ENCODE measurements at regions not wholly inside any gene's neighbourhood (a gene's known extent, or its start where the extent isn't known, plus 50 kb on each side); places are given as distances from the start of the nearest gene placed in this dataset.

DNA sequence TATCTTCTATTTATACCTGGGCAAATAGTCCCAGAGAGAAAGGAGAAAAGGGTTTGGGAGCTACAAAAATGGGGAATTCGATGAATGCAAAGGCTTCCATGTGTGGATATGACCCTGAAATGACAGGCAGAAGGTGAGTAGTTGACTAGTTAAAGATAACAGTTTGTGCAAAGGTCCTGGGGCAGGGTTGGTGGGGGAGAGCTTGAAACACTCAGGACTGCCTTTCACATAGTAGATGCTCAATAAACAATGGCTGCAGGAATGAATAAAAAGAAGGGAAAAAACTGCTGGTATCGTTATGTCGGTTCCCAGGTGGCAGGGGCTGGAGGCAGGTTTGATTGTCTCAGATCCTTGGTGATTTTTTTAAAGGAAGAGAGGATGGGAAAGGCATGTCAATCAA is 445.5 kb downstream of the HAPSTR1 start:
- no peak for DNase-seq

DNA sequence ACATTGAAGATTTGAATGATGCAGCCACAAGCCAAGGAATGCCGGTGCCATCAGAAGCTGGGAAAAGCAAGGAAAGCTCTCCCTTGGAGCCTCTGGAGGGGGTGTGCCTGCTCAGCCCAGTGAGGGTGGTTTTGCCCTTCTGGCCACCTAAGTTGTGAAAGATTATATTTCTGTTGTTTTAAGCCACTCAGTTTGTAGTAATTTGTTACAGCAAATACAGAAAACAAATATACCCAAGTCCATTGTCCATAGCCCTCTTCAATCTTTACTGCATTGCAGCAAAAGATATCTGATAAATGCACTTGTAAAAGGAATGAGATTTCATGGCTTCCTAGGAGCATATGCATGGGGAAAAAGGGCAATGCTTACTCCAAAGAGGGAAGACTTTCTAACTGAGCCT is 447.9 kb downstream of the HAPSTR1 start:
- no peak for DNase-seq

DNA sequence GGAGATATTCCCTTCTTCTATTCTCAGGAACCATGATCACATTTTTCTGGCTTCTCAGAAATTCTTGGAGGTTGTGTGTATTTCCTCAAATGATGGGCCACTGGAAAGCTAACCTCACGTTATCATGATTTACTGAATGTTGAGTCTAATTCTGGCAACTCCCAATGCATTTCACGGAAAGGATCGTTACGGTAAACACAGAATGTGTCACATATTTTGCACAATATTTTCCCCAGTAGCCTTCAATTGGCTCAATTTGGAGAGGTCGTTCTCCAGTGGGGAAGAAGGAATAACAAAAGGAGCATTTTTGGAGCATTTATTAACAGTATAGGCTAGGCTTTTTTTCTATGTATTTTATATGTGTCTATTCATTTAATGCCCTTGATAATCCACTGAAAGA is 450.3 kb downstream of the HAPSTR1 start:
- no peak for DNase-seq

DNA sequence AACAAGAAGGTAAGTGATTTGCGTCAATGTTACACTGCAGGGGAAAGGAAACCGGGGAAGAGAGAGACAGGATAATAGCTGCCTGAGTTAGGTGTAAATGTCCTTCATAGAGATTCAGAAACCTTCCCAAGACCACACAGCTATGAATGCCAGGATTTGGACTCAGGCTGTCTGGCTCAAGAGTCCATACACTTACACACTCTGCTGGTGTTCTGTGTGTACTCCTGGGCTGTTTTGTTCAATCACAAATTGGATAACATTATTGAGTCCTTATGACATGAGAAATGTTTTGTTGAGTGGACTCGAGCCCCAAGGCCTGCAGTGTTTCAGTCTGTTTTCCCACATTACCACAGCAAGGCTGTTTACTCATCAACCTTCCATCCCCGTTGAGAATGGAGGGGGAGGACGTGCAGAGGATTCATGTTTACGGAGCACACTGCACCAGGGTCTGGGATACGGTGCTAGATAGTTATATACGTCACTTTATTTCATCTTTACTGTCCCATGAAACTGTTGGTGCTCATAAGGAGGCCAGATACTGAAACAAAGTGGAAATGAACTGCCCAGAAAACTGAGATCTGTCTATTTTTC is 450.8 kb downstream of the HAPSTR1 start:
- DNase-seq: no peak

GRCh38 chr16:9545522-9546437 is 454.3 kb downstream of the HAPSTR1 start:
- DNase-seq: no peak

DNA sequence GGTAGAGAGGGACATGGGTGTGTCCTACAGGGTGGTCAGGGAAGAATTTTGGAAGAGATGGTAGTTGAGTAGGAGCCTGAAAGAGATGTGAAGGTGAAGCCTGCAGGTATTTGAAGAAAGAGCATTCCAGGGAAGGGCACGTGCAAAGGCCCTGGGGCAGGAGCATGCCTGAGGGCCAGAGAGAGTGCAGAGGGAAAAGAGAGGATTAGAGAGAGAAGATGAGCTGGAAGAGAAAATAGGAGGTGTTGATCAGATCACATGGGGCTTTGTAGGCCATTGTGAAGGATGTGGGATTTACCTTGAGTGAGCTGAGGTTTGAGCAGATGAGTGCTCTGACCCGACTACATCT is 455.0 kb downstream of the HAPSTR1 start:
- no peak for DNase-seq

DNA sequence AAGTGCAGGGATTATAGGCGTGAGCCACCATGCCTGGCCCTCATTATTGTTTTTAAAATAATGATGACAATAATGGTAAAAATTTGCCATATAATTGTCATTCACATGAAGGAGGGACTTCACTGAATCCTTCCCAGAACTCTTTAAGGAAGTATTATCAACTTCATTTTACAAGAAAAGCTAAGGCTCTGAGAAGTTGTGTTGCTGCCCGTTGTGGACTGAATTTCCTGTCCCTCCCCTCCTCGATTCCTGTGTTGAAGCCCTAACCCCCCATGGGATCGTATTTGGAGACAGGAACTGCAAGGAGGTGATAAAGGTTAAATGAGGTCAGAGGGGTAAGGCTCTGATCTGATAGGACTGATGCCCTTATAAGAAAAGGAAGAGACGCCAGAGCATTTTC is 458.0 kb downstream of the HAPSTR1 start:
- no peak for DNase-seq

DNA sequence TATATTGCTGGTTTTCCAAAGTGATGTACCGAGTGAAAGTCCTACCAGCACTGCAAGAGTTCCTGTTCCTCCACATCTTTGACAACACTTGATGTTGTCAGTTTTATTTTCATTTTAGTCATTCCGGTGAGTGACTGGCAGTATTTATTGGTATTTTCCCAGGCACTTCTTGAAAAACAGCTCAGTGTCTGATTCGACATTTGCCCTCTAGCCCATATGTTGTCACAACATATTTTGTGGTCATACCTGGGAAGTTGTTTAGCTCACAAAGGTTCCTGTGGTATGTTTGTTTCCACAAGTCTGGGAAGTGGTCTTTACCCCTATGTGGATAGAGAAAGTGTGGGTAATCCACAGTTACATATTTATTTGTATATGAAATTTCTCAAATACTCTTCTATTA is 463.6 kb downstream of the HAPSTR1 start:
- no peak for DNase-seq

DNA sequence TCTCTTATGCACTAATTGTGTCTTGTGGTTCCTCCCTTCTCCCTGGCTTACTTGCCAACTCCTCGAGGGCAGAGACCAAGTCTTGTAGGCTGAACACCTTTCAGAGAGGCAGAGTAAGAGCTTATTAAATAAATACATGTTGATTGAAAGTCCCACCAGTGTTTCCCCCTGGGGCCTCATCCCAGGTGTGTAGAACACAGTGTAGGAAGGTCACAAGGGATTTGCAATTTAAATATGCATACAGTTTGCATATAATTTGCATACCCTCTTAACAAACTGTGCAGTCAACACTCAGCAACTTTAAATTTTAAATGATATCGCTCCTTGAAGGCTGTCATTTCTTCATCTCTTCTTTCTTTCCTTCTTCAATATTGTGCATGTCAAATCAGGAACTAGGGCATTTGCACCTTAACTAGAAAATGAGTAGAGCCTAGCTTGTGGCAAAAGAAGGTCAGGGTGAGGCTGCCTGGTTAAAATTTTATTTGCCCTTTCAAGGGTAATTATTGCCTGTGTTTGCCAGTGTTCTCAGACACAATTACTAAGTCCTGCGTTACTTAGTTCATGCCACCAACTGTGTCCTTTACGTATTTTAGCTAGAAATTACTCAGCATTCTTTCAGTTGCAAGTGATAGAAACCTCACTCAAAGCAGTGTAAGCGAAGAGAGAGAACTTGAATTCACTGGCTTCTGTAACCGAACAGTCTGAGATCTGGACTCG is 465.7 kb downstream of the HAPSTR1 start:
- DNase-seq: no peak

GRCh38 chr16:9557713-9558112 is 466.3 kb downstream of the HAPSTR1 start:
- DNase-seq: no peak

DNA sequence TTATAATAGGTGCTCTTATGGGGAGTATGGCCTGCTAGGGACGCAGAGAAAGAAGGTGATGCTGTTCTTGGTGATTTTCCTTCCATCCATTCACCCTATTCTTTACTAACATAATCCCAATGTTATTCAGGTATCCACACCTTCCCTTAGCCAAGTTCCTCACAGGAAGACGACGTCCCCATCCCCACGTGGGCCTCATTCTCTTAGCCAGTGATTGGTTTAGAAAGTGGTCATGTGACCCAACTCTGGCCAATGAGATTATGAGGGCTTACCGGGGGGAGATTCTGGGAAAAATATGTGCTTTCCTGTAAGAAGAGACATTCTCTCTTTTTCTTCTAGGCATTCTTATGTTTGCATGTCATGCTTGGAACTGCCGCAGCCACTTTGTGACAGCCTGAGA is 474.7 kb downstream of the HAPSTR1 start:
- no peak for DNase-seq

- DNase-seq: peak; percentile 97
Observed at GRCh38 chr16:9567666-9568065, 476.2 kb downstream of the HAPSTR1 start.

GRCh38 chr16:9568261-9568660 is 476.8 kb downstream of the HAPSTR1 start:
- no peak for DNase-seq

GRCh38 chr16:9570521-9570920 is 479.1 kb downstream of the HAPSTR1 start:
- DNase-seq: no peak

GRCh38 chr16:9578459-9578858 is 487.0 kb downstream of the HAPSTR1 start:
- DNase-seq: no peak

DNA sequence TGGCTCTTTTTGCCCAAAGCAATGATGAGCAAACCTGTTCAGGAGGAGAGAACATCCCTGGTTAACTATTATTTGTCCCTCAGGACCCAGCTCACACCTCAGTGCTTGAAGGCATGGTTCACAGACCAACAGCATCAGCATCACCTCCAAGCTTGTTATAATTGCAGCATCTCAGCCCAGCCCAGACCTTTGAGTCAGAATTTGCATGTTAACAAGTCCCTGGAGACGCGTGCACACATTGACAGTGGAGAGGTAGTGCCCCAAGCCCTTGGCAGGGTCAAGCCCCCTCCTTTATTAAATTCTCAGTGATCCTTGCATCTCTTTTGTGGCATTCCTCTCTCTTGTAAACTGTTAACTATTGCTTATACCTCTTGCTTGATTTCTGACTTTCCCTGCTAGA is 488.6 kb downstream of the HAPSTR1 start:
- DNase-seq: no peak

GRCh38 chr16:9593440-9593839 is 502.0 kb downstream of the HAPSTR1 start:
- no peak for DNase-seq

GRCh38 chr16:9594047-9594446 is 502.6 kb downstream of the HAPSTR1 start:
- DNase-seq: no peak

DNA sequence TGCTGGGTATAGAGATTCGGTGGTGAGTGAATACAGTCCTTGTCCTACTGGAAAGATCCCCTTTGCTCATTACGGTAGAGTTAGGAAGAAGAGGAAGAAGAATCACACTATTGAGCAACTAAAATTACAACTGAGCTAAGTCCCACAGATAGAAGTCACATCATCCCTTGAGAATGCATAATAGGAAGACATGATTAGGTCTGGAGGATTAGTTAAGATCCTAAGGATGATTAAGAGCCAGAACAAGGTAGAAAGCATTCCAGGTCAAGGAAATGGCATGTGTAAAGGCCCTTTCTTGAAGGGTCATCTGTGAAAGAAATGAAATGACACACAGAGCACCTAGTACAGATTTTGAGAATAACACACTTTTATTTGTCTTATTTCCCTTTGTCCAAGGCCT is 503.5 kb downstream of the HAPSTR1 start:
- no peak for DNase-seq

GRCh38 chr16:9595393-9595792 is 503.9 kb downstream of the HAPSTR1 start:
- DNase-seq: no peak

DNA sequence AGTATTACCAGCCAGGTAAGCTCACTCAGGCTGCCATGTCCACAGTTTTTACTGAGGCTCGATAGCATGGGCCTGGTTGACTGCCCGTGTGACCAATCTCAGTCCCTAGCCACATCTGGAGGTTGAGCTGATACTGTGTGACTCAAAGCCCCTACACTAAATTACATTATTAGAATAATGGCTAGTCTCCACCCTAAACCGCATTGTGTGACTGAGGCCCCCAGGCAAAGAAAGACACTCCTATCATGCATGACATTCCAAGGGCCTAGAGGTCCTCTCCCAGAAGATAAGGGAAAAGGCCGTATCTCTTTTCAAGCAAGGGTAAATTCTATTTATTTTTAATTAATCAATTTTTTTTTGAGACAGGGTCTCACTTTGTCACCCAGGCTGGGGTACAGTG is 505.3 kb downstream of the HAPSTR1 start:
- DNase-seq: no peak

DNA sequence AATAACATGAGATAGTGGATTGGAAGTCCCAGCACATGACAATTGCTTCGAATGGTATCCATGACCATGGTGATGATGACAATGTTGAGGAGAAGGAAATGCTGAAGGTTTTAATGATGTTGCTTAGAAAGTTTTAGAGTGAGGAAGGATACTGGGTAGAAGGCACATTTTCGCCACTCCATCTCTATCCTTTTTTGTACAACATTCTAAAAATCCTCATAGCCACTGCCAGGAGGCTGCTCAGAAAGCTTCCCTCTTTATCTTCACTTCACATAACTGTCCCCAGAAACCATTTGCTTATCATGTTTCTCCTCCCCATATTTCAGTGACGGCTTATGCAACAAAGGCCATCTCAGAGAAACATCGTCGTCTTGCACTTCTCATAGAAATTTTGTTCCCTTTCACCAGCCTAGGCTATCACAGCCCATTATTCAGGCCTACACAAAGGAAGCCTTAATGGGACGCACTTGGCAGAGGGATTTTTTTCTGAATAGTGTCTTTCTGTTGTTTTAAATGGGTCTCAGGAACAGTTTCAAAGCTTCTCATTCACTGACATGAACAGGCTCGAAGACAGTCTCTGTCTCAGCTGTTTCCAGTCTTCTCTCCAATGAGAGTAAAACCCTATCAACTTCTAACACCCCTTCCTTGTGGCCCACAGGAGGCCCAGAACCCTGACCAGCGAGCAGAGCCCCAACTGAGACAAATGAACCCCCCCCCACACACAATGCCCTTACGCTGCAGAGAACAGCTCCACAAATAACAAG is 506.7 kb downstream of the HAPSTR1 start:
- no peak for DNase-seq

DNA sequence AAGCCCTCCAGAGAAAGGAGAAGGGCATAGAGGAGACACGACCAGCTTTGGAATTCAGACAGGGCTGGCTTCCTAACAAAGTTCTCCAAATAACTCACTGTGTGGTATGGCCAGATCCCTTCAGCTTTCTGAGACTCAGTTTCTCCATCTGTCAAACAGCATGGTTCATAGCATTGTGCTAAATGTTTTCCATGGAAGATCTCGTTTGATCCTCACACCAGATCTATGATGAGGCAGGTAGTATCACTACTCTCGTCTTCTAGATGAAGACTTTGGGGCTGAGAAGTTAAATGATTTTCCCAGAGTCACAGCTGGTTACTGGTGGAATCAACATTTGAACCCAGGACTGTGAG is 507.3 kb downstream of the HAPSTR1 start:
- DNase-seq: no peak

Data from DMS153 (cell line).